GM18861 (cell line): ENCODE measurements at regions not wholly inside any gene's neighbourhood (a gene's known extent, or its start where the extent isn't known, plus 50 kb on each side); places are given as distances from the start of the nearest gene placed in this dataset.
A peak's percentile ranks its signal among the peaks of the same experiment; 100 is the strongest.

Experiments
- ATAC-seq: cut with Tn5 transposase; IDR thresholded peaks from one replicate; pipeline ENCODE4 v1.9.1; 2021; ENCODE audit not compliant: unreplicated experiment

- ATAC-seq, result no peak
These were observed 115.7 kb upstream of the MDM1 start for GRCh38 chr12:68447797-68448260.

- no peak for ATAC-seq
These were observed 117.0 kb upstream of the MDM1 start for GRCh38 chr12:68449196-68449595.

GRCh38 chr12:68450947-68451260, 118.7 kb upstream of the MDM1 start:
- ATAC-seq, result no peak

GRCh38 chr12:68451261-68452077, 119.3 kb upstream of the MDM1 start:
- ATAC-seq, result peak; percentile 57

- ATAC-seq, result no peak
These were observed 120.0 kb upstream of the MDM1 start for GRCh38 chr12:68452078-68452715.

- ATAC-seq, result no peak
These were observed 121.1 kb upstream of the MDM1 start for GRCh38 chr12:68453278-68453677.

- no peak for ATAC-seq
These were observed 121.7 kb upstream of the MDM1 start for GRCh38 chr12:68453876-68454275.

- ATAC-seq, result no peak
These were observed 122.7 kb upstream of the MDM1 start for GRCh38 chr12:68454892-68455291.

GRCh38 chr12:68455691-68456345, 123.7 kb upstream of the MDM1 start:
- ATAC-seq, result no peak

GRCh38 chr12:68458866-68459265, 126.7 kb upstream of the MDM1 start:
- ATAC-seq, result no peak

- no peak for ATAC-seq
These were observed 128.1 kb upstream of the MDM1 start for GRCh38 chr12:68460236-68460635.

GRCh38 chr12:68461645-68462044, 129.5 kb upstream of the MDM1 start:
- no peak for ATAC-seq

GRCh38 chr12:68462803-68463202, 130.6 kb upstream of the MDM1 start:
- no peak for ATAC-seq

GRCh38 chr12:68465227-68465626, 133.1 kb upstream of the MDM1 start:
- ATAC-seq, result no peak

- ATAC-seq, result no peak
These were observed 135.4 kb upstream of the MDM1 start for GRCh38 chr12:68467514-68467913.

GRCh38 chr12:68468036-68468435, 135.9 kb upstream of the MDM1 start:
- no peak for ATAC-seq

- ATAC-seq, result no peak
These were observed 137.0 kb upstream of the MDM1 start for GRCh38 chr12:68469113-68469512.

GRCh38 chr12:68470664-68471328, 138.6 kb upstream of the MDM1 start:
- no peak for ATAC-seq

- no peak for ATAC-seq
These were observed 136.1 kb upstream of the RAP1B start for GRCh38 chr12:68474467-68475204.

- no peak for ATAC-seq
These were observed 133.9 kb upstream of the RAP1B start for GRCh38 chr12:68476794-68477193.

GRCh38 chr12:68477261-68477772, 133.4 kb upstream of the RAP1B start:
- no peak for ATAC-seq
